RCC 7860 (cell line): ENCODE measurements at regions not wholly inside any gene's neighbourhood (a gene's known extent, or its start where the extent isn't known, plus 50 kb on each side); places are given as distances from the start of the nearest gene placed in this dataset.

Experiments used
- DNase-seq: peaks from one replicate; pipeline ENCODE4 v3.0.0-alpha.2; 2015; ENCODE audit warnings: low spot score
- FAIRE-seq: peaks from 2 replicates; lab custom pipeline; 2012; peaks lifted over from hg19 to GRCh38; lab: Jason Lieb, UNC

DNA sequence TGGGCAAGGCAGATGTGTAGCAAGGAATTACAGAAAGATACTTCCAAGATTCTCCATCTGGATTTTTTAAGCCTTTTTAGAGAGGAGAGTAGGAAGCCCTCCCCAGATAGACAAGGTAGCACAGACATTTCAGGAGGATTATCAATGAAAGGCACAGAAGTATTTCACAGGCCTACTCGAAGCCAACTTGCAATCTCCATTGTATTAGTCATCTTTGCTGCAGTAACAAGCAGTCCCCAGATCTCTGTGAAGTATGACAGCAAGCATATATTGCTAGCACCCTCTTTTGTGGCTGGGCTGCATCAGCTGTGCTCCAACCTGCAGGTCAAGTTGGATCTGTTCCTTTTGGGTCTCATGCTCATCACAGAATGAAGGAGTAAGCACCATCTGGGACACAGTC, 101.6 kb downstream of the MAF start:
- no peak for FAIRE-seq
- DNase-seq = no peak

DNA sequence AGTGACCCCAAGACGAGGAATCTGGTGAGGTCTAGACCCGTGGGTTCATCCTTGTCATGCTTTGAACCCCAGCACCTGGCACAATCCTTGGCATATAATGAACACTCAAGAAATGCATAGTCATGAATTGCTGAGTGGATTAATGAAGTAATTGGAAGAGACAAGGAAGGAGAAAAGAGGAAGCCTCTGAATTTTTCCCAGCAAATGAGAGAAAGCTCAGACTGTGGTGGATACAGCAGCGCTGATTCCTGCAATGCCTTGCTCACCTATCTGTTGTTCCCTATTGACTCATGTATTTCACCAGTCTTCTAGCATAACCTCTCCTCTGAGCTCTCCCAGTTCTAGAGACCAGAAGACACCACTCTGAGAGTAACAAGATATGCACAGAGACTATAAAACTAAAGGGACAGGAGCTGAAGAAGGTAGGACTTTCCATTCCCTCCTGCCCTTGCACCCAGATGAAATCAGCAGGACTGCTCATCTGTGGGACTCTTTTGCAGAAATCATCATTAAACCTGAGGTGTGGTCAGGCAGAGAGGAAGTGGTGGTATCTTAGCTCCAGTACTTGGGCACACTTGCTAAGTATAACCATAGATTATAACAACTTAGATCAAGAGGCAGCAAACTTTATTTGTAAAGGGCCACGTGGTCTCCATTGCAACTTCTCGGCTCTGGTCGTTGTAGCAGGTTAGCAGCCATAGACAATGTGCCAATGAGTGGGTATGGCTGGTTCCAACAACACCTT, 102.8 kb downstream of the MAF start:
- FAIRE-seq (no peak), DNase-seq (no peak)

DNA sequence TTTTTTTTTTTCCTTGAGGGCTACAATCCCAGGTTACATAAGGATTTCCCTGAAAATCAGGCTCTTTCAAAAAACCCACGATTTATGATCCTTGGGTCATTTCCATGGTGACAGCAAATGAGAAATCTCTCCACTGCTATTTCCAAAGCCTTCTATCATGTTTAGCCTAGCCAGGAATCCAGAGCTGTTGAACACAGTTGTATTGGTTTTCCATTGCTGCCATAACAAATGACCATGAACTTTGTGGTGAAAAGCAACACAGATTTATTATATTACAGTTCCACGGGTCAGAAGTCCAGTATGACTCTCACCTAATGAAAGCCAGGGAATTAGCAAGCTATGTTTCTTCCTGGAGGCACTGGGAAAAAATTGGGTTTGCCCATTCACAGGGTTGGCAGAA, 106.6 kb downstream of the MAF start:
- DNase-seq (no peak), FAIRE-seq (no peak)

DNA sequence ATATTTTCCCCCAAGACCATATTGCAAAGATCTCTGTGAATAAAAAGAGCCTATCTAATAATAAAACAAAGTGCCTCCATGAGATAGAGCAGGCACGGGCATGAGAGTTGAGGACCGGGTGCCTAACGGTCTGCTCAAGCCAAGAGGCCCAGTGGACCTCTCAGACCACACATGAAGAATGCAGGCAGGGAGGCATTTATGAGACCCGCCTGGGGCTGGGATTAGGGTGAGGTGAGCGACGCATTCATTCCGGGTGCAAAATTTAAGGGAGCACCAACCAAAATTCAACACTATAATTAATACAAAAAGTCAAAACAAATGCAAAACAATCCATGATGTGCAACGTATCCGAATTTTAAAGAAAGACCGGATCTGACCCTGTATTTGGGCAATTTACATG, 108.5 kb downstream of the MAF start:
- no peak for FAIRE-seq
- no peak for DNase-seq

DNA sequence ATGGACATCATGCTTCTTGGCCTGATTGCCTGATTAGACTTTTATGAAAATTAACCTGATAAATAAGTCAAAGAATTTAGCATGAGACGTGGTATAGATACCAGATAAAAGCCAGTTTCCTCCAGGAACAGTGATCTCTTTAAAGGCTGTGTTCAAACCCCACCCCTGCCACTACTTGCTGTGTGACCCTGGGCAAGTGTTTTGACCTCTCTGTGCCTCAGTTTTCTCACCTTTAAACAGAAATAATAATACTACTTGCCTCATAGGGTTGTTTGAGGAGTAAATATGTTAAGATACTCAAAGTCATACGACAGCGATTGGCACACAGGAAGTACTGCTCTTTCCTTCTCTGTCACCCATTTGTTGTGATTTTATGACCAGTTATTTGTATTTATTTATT, 115.5 kb downstream of the MAF start:
- DNase-seq (no peak), FAIRE-seq (no peak)

DNA sequence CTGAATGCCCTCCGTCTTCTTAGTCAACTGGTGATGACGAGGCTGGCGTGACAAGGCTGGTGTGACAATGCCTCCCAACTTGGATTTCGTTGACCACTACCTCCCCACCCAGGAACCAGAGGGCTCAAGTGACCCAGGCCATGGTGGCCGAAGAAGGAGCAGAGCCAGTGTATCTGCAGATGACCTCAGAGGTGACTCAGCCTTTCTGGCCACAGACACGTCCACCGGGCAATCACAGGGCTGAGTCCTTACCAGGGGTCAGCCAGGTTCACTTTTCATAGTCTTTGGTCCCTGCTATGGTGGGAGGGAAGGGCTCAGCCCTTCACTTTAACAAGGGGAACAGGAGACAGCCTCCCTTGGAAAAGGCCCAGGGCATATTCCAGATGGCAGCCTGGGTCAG, 116.3 kb downstream of the MAF start:
- peak; percentile 85 for FAIRE-seq
- DNase-seq = peak; percentile 89

DNA sequence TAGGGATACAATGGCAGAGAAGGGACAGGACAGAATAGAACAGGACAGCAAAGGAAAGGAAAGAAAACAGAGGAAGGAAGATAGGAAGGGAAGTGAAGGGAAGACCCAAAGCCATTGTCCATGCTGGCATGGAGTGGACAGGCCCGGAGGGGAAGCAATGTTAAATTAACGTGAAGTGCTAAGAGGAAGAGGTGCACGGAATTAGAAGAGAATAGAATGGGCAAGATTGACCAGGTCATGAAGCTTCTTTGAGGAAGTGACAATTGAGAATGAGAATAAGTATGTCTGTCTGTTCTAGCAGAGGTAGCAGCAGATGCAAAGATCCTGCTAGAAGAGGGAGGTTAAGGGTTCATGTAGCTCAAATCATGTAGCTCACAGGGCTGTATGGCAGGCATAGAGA, 117.2 kb downstream of the MAF start:
- DNase-seq (no peak), FAIRE-seq (no peak)

DNA sequence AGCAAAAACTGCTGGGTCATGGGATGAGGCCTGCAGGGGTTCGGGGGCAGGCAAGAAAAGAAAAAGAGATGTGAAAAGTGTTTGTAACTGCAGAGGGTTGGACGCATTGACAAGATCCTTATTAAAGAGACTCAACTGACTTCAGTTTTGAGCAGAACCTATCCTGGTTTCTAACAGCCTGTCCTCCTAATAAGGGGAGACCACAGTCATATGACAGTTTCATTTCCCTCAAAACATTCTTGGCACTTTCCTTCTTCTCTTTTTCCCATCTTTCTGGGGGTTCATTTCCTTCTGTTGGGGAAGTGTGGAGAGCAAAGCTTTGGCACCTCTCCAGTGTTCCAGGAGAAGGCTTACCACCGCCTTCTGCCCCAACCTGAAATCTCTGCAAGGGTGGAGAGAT, 118.5 kb downstream of the MAF start:
- DNase-seq = no peak
- no peak for FAIRE-seq

DNA sequence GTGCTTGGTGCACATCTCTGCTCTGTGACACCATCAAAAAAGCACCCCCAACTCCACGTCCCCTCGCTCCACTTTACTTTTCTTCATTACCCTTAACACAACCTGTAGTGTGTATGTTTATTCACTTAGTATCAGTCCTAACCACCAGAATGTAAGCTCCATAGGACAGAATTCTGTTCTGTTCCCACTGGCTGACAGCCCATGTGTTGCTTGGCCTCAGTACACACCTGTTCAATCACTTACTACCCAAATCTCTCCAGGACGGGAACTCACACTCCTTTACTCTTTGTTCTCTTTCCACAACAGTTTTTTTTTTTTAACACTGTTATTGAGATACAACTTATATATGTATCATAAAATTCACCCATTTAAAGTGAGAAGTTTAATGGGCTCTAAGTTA, 119.6 kb downstream of the MAF start:
- DNase-seq (no peak), FAIRE-seq (no peak)

DNA sequence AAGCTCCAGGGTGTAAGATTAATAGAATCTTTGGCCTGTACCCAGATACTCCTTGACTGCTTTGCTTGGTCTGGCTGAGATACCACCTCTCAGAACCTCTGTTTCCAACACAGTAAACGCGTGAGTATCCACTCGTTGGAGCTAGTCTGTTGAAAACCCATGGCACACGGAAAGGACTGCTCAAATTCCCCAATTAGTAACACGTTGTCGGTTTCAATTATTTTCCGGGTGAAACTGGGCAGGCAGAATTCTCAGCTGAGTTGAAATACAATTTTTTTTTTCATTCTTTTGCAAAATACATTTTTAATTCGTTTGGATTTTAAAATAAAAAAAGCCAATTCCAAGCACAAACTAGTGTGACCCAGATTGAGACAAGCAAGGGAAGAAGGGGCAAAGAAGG, 120.5 kb downstream of the MAF start:
- FAIRE-seq (no peak), DNase-seq (no peak)

DNA sequence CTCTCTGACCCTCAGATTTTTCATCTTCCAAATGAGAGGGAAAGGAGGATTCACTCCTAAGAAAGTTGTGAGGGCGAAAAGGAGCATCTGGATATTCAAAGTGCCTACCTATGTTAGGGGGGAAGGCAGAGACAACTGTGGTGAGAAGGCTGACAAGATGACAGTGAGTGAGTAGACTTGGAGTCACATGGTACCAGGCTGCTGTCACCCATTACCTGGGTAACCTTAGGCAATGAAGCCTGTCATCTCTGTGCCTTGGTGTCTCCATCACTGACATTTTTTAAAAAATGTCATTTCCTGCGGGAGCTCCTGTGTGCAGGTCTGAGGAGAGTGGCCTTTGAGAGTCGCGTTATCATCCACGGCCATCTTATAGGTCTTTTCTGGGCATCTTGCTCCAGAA, 124.0 kb downstream of the MAF start:
- FAIRE-seq (no peak), DNase-seq (no peak)

DNA sequence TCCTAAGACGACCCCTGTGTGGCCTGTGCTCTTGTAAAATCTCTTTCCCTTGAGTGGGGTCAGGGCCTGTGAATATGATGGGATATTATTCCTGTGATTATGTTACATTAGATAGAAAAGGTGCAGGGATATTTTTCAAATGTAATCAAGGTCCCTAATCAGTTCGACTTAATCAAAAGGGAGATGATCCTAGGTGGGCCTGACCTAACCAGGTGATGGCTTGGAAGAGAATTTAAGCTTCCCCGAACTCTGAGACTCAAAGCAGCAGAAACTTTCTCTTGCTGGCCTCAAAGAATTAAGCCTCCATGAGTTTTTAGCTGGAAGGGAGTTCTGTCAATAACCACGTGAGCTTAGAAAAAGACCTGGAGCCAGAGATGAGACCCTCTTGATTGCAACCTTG, 124.7 kb downstream of the MAF start:
- DNase-seq = no peak
- no peak for FAIRE-seq

DNA sequence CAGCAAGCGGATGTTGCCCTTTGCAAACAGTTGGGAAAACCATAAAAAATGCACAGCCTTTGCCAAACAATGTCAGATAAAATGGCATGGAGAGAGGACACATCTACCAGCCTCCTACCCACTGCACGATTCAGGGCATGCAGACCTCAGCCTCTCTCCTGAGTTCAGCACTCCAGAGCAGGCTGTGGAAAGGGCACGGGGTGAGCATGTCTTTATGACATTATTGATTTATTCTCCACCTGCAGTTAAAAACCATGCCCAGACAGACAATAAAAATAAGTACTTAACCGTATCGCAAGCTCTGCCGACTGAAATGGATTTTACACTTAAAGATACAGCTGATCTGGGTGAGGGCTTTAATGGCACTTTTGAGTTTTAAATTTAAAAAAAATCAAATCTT, 127.1 kb downstream of the MAF start:
- no peak for FAIRE-seq

DNA sequence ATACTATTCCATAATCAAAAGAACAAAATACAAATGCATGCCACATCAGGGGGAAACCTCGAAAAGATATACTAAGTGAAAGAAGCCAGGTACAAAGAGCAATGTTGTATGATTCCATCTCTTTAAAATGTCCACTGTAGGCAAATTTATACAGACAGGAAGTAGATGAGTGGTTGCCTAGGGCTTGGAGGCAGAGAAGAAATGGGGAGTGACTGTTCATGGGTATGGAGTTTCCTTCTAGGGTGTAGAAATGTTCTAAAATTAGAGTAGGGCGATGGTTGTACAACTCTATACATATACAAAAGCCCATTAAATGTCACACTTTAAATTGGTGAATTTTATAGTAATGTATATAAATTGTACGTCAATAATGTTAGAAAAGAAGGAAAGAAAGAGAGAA, 128.1 kb downstream of the MAF start:
- FAIRE-seq (no peak), DNase-seq (no peak)

More for the DNA sequence above, 127.1 kb downstream of the MAF start:
- no peak for DNase-seq

DNA sequence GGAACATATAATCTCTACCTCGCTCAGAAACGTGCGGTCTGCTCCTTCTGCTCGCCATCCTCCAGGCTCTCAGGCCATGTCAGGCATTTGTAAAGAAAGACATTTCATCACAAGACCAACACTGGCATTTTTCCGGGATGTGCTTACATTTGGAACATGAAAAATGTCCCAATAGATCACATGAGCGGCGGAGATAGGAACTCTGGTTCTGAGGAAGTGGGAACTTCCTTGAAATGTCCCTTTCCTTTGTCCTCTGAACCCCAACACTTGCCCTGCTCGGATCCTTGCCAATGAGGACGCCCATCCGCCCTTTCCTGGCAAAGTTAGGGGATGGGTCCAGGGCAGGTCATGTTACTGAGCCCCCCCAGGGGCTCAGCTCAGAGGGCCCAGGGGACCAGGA, 130.5 kb downstream of the MAF start:
- FAIRE-seq = no peak
- DNase-seq = no peak

DNA sequence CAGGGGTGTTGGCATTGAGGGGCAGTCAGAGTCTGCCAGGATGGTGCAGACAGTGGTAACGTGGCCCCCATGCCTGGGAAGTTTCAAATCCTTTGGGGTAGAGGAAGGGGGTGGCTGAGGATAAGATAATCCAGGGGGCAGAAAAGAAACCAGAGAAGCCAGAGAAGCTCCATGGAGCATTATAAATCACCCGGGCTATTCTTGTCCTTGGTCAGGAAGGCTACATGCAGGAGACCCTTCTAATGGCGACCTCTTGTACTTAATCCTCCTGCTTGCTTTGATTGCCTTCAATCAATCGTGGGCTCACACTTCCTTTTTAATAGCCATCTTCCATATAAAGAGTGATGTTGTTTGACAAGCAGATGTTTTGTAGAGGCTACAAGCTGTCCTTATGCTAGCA, 131.9 kb downstream of the MAF start:
- DNase-seq = no peak
- no peak for FAIRE-seq

DNA sequence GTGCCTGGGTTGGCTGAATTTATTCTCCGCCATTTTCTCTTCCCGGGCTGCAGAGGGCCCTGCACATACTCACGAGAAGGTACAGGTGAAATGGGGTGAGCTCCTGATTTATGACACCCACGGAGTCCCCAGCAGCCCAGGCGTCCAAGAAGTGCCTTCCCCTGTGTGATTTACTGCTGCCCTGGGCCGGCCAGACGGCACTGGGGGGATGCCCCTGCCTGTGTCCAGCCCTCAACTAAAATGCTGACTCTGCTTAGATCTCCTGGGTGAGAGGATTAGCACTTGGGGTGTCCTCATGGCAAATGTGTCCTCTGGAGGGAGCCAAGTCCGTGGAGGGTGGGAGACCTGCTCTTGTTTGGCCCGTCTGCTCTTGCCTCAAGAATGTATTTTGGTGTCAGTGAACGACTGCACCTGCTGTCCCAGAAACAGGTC, 132.4 kb downstream of the MAF start:
- FAIRE-seq = no peak
- DNase-seq = no peak

DNA sequence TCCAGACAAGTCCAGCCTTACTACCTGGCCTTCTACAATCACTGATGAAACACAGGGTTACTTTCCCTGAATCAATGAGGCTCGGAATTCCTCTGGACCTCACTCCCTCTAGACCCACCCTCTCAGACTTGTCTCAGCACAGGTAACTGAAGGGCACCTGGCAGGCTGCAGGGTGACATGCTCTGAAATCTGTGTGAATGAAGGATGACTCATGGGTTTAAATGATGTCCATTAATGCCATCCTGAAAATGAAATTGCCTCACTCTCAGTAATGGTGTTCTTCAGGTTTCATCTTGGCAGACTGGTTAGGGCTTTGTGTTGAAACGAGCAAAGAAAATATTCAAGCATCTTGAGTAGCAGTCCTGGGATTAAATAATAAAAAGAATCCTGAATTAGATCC, 134.4 kb downstream of the MAF start:
- DNase-seq (no peak), FAIRE-seq (no peak)

DNA sequence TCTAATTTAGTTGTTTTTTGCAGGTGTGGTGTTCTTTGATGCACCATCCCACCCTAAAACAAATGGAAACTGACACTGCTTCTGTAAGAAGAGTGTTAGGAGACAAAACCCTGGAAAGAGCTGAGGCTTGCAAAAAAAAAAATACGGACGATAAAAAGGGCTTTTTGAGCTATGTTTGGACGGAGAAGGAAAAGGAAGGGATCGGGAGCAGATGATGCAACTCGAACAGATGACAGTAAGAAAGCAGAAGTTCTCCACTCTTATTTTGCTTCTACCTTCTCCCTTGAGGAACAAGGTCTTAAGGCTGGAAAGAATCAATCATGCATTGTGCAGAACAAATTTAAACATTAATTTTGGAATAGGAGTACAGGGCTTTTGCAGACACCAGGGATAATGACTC, 136.7 kb downstream of the MAF start:
- DNase-seq (no peak), FAIRE-seq (no peak)

DNA sequence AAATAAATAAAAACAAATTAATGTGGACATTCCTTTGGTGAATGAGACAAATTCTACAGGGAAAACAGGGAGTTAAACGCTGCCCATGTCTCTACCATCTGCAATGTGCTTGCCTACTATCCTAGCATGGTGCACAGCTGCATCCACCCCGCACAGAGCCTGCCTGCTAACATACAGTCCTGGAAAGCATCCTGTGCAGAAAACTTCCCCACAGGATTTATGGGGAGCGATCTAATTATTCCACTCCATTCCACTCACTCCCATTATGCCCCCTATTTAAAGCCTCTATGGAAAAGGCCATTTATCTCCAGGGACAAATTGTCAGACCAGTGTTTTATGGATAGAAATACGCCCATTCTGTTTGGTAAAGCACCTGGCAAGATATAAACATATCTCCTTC, 144.5 kb downstream of the MAF start:
- DNase-seq (no peak), FAIRE-seq (no peak)

DNA sequence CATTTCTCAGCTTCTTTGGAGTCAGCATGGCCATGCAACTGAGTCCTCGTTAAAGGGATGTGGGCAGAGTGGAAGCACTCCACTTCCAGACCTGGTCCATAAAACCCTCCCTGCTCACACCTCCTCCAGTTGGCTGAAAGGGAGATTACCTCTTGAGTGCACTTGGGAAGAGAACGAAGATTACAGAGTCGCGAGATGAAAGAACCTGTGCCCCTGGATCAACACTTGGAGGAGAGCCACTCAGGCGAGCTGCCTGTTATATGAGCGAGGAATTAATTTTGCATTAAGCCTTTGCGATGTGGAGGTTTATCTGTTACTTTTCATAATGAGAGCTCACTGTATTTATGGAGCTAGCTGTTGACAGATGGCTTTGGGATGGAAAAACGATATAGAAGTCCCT, 147.9 kb downstream of the MAF start:
- FAIRE-seq = no peak
- DNase-seq = no peak

DNA sequence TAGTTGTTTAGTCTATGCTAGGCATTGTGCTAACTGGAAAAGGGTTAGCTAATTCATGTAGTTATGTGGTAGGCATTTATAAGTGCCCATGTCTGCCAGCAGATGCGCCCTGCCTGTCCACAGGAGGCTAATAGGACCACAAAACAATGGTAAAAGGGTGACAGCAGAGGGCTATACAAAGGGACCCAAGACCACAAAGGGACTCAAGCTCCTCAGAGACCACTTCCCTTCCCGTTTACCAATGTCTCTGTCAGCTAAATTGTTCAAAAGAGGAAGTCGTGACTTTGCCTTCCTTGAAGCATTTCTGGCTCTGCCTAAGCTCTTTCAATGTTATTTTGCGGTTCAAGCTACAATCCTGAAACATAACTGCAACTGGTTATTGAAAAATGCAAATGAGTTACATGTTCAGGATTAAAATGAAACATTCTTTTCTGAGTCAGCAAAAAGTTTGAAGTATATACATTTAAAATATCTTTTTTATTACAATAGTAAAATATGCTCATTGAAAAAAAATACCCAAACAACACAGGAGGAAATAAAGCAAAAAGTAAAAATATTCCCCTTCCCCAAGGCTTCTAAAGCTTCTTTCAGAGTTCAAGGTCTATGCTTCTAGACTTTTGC, 149.2 kb downstream of the MAF start:
- FAIRE-seq (no peak), DNase-seq (no peak)

DNA sequence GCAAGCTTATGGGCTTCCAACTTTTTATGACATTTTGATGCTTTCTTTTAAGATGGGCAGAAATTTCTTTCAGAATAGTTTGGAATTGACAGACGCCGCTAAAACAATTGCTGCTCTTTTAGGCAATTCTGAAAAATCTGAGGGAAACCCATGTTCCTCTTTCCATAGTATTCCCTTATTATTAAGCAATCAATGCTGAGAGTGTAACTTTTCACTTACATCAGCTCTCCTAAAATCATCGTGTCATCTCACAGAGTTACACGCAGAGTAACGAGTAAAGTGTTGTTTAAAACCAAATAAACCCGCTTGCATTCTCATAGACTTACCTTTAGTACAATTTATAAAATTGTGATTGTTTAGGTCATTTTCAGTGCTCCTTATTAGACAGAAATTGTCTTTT, 150.6 kb downstream of the MAF start:
- no peak for FAIRE-seq
- DNase-seq = no peak
